BE2C (cell line): ENCODE measurements at regions not wholly inside any gene's neighbourhood (a gene's known extent, or its start where the extent isn't known, plus 50 kb on each side); places are given as distances from the start of the nearest gene placed in this dataset.
"Not testable (repeated sequence)": the region's sequence is repeated elsewhere in the genome, so short reads cannot be mapped to it uniquely, and the experiment has no call there.

Source experiments
- DNase-seq: peaks from one replicate; pipeline ENCODE4 v3.0.0-alpha.2; 2020
- H3K27me3 ChIP-seq: fragments of 250-450 bp; sonication (Bioruptor Pico); 2 replicates; pipeline ENCODE4 v1.5.1; 2020; ENCODE audit warnings: mild to moderate bottlenecking
- H3K36me3 ChIP-seq: fragments of 250-450 bp; sonication (Bioruptor Pico); 2 replicates; pipeline ENCODE4 v1.5.1; 2020; ENCODE audit warnings: mild to moderate bottlenecking
- H3K4me1 ChIP-seq: fragments of 250-450 bp; sonication (Bioruptor Pico); 2 replicates; pipeline ENCODE4 v1.5.1; 2020
- H3K4me3 ChIP-seq: 2 replicates; pipeline ENCODE4 v1.5.1; 2011; ENCODE audit warnings: low read depth, low read length
- H3K9me3 ChIP-seq: fragments of 250-450 bp; sonication (Bioruptor Pico); 2 replicates; pipeline ENCODE4 v1.5.1; 2020
- CTCF ChIP-seq: IDR thresholded peaks from 2 replicates; pipeline ENCODE4 v1.5.1; 2012; ENCODE audit warnings: mild to moderate bottlenecking, low read depth, low read length

DNA sequence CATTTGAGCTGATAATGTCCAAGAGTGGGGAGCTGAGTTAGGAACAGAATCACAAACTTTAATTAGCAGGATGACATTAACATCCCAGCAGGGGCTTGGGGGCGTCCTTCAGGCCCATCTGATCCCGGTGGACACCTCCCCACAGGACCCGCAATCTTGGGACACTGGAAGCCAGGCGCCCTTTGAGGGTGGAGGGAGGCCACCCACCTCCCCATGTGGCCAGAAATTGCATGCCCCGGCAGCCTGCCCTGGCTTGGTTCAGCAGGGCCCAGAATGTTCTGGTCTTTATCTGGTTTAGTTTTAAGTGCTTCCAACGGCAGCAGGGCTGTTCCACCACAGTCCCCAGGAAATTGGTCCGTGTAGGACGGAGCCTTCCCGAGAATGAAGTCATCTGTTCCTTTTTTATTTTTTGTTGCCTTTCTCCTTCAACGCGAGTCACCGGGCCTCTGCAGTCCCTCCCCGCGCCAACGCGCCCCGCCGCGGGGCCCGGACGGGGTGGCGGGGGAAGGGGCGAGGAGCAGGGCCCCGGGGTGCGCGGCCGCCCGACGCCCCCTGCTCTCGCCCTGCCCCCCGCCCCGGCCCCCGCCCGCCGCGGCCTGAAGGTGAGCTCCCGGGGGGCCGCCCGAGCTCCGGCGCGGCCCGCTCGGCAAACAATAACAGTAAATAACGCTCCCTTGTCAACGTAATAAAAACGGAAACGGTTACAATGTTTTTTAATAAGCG lies 207.9 kb downstream of the C9orf50 start:
- peaks cover 55% of the 10 kb centered on the region for H3K4me1 ChIP-seq
- H3K9me3 ChIP-seq, result no peaks in the 10 kb centered on the region
- DNase-seq, result peak; percentile 71
- no peak for TF ChIP-seq CTCF
- peak overlapping the region; percentile 54 for H3K4me3 ChIP-seq
- no peaks in the 10 kb centered on the region for H3K36me3 ChIP-seq
- H3K27me3 ChIP-seq, result no peaks in the 10 kb centered on the region

DNA sequence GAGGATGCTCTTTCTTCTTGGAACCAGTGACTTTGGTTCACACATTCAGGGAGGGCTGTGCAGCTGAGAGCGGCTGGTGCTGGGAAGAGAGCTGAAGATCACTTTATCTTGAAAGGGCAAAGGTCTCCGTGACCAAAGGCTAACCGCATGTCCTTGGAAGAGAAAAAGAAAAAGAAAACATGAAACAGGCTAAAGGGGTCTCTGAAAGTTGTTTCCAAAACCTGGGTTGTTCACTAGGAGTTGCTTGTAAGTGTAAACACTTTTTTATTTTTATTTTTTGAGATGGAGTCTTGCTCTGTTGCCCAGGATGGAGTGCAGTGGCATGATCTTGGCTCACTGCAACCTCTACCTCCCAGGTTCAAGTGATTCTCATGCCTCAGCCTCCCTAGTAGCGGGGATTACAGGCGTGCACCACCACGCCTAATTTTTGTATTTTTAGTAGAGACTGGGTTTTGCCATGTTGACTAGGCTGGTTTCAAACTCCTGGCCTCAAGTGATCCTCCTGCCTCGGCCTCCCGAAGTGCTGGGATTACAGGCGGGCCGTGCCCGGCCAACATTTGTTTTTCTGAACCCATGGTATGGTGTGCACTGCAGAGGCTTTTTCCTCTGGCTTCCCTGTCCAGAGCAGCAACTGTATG lies 208.6 kb downstream of the C9orf50 start:
- not testable (repeated sequence) for H3K4me3 ChIP-seq, H3K27me3 ChIP-seq, H3K9me3 ChIP-seq, H3K36me3 ChIP-seq, DNase-seq
- H3K4me1 ChIP-seq, result peaks cover 48% of the 10 kb centered on the region

- no peak for DNase-seq
- TF ChIP-seq CTCF, result no peak
- no peaks in the 10 kb centered on the region for H3K27me3 ChIP-seq
- no peak overlapping the region for H3K4me3 ChIP-seq
- H3K36me3 ChIP-seq, result no peaks in the 10 kb centered on the region
- H3K9me3 ChIP-seq, result no peaks in the 10 kb centered on the region
- peaks cover 43% of the 10 kb centered on the region for H3K4me1 ChIP-seq
Observed at GRCh38 chr9:129411501-129412175, 209.3 kb downstream of the C9orf50 start.

GRCh38 chr9:129410226-129410625 lies 210.7 kb downstream of the C9orf50 start:
- Histone ChIP-seq H3K4me3 (no peak overlapping the region), H3K9me3 (no peaks in the 10 kb centered on the region), H3K27me3 (no peaks in the 10 kb centered on the region), H3K36me3 (no peaks in the 10 kb centered on the region), H3K4me1 (peaks cover 34% of the 10 kb centered on the region)
- no peak for DNase-seq
- no peak for TF ChIP-seq CTCF

GRCh38 chr9:129408535-129409215 lies 212.2 kb downstream of the C9orf50 start:
- DNase-seq, result no peak
- no peaks in the 10 kb centered on the region for H3K36me3 ChIP-seq
- no peaks in the 10 kb centered on the region for H3K27me3 ChIP-seq
- no peak overlapping the region for H3K4me3 ChIP-seq
- no peaks in the 10 kb centered on the region for H3K9me3 ChIP-seq
- TF ChIP-seq CTCF, result no peak
- H3K4me1 ChIP-seq, result peaks cover 20% of the 10 kb centered on the region

GRCh38 chr9:129407905-129408452 lies 212.9 kb downstream of the C9orf50 start:
- DNase-seq, result no peak
- H3K36me3 ChIP-seq, result no peaks in the 10 kb centered on the region
- no peak for TF ChIP-seq CTCF
- no peaks in the 10 kb centered on the region for H3K27me3 ChIP-seq
- H3K9me3 ChIP-seq, result no peaks in the 10 kb centered on the region
- H3K4me1 ChIP-seq, result peaks cover 20% of the 10 kb centered on the region
- H3K4me3 ChIP-seq, result no peak overlapping the region
